BJ (cell line): ENCODE measurements at regions not wholly inside any gene's neighbourhood (a gene's known extent, or its start where the extent isn't known, plus 50 kb on each side); places are given as distances from the start of the nearest gene placed in this dataset.

Experiments used
- CTCF ChIA-PET: fragments of 350-600 bp; formaldehyde crosslinking; extraction: SDS; loops from one replicate; lab custom pipeline; 2021; ENCODE audit warnings: antibody characterized with exemption, inconsistent platforms; lab: Yijun Ruan, JAX
- POLR2A ChIA-PET: fragments of 300-600 bp; sonication (Branson Sonifier 250); formaldehyde crosslinking; extraction: SDS; loops from one replicate; lab custom pipeline; 2021; ENCODE audit warnings: antibody characterized with exemption; lab: Charles Lee
- DNase-seq: peaks from one replicate; pipeline ENCODE4 v3.0.0-alpha.2; 2011; ENCODE audit warnings: low read depth
- H3K27me3 ChIP-seq: 2 replicates; pipeline ENCODE4 v1.6.0; 2011; ENCODE audit warnings: low read length; ENCODE audit not compliant: control insufficient read depth, insufficient read depth
- H3K36me3 ChIP-seq: 2 replicates; pipeline ENCODE4 v1.5.1; 2011; ENCODE audit warnings: low read length; ENCODE audit not compliant: control insufficient read depth, insufficient read depth
- H3K4me3 ChIP-seq: 2 replicates; pipeline ENCODE4 v1.5.1; 2011; ENCODE audit warnings: low read depth, mild to moderate bottlenecking, control low read depth, low read length
- CTCF ChIP-seq: IDR thresholded peaks from 2 replicates; pipeline ENCODE4 v1.5.1; 2011; ENCODE audit warnings: low read depth, mild to moderate bottlenecking, control low read depth, inconsistent platforms, low read length, moderate library complexity; ENCODE audit not compliant: insufficient read depth

GRCh38 chr6:90765491-90765890 lies 178.6 kb upstream of the MAP3K7 start:
- Histone ChIP-seq H3K36me3 (no peaks in the 10 kb centered on the region), H3K4me3 (no peak overlapping the region), H3K27me3 (no peaks in the 10 kb centered on the region)
- no peak for TF ChIP-seq CTCF
- ChIA-PET POLR2A (no interaction called here), CTCF (no interaction called here)
- no peak for DNase-seq

- POLR2A ChIA-PET = no interaction called here
Observed at GRCh38 chr6:90764001-90764400, 177.1 kb upstream of the MAP3K7 start.

GRCh38 chr6:90759664-90760063 lies 172.8 kb upstream of the MAP3K7 start:
- H3K27me3 ChIP-seq = no peaks in the 10 kb centered on the region
- no peaks in the 10 kb centered on the region for H3K36me3 ChIP-seq
- ChIA-PET CTCF (no interaction called here), POLR2A (no interaction called here)
- H3K4me3 ChIP-seq = no peak overlapping the region
- DNase-seq = no peak
- no peak for TF ChIP-seq CTCF

More at GRCh38 chr6:90764001-90764400, 177.1 kb upstream of the MAP3K7 start:
- DNase-seq = no peak
- TF ChIP-seq CTCF = no peak
- Histone ChIP-seq H3K27me3 (no peaks in the 10 kb centered on the region), H3K4me3 (no peak overlapping the region), H3K36me3 (no peaks in the 10 kb centered on the region)
- CTCF ChIA-PET = no interaction called here

- H3K36me3 ChIP-seq = no peaks in the 10 kb centered on the region
- no peak overlapping the region for H3K4me3 ChIP-seq
- ChIA-PET POLR2A (no interaction called here), CTCF (no interaction called here)
- no peak for TF ChIP-seq CTCF
- no peak for DNase-seq
- no peaks in the 10 kb centered on the region for H3K27me3 ChIP-seq
Observed at GRCh38 chr6:90758741-90759140, 171.9 kb upstream of the MAP3K7 start.

GRCh38 chr6:90753820-90754643 lies 167.2 kb upstream of the MAP3K7 start:
- CTCF ChIA-PET = no interaction called here
- POLR2A ChIA-PET = no interaction called here
- H3K27me3 ChIP-seq = no peaks in the 10 kb centered on the region
- no peak overlapping the region for H3K4me3 ChIP-seq
- no peaks in the 10 kb centered on the region for H3K36me3 ChIP-seq
- TF ChIP-seq CTCF = no peak
- DNase-seq = no peak
